HepG2 (cell line): ENCODE measurements at regions not wholly inside any gene's neighbourhood (a gene's known extent, or its start where the extent isn't known, plus 50 kb on each side); places are given as distances from the start of the nearest gene placed in this dataset.
"Not testable (repeated sequence)": the region's sequence is repeated elsewhere in the genome, so short reads cannot be mapped to it uniquely, and the experiment has no call there.

Experiments
- ATAC-seq: fragments of 200-7000 bp; cut with Tn5 transposase; 3 replicates; pipeline ENCODE4 v1.9.1; 2020; ENCODE audit warnings: mild to moderate bottlenecking, moderate library complexity
- BruUV-seq: library from RNA; stranded (reverse); fragments of 400-500 nt; replicated peaks from 2 replicates; lab custom pipeline; 2021; lab: Mats Ljungman, UMichigan
- CTCF ChIA-PET: fragments of 300-600 bp; formaldehyde crosslinking; extraction: SDS; loops from one replicate; lab custom pipeline; 2021; ENCODE audit warnings: low total read pairs, inconsistent platforms, low intra/inter-chr PET ratio; lab: Yijun Ruan, JAX
- POLR2A ChIA-PET: fragments of 350-600 bp; sonication (Branson Sonifier 250); formaldehyde crosslinking; loops from one replicate; lab custom pipeline; 2020; ENCODE audit warnings: antibody characterized with exemption, inconsistent platforms; lab: Yijun Ruan, JAX
- DNase-seq: peaks from one replicate; pipeline ENCODE4 v3.0.0-alpha.2; 2015; ENCODE audit warnings: low spot score
- FAIRE-seq: peaks from 3 replicates; lab custom pipeline; 2011; peaks lifted over from hg19 to GRCh38; lab: Jason Lieb, UNC
- H2AFZ ChIP-seq: one replicate; pipeline ENCODE4 v1.6.1; 2011; ENCODE audit warnings: low read length, inconsistent platforms
- H3K27ac ChIP-seq: fragments of 300-600 bp; 3 replicates; pipeline ENCODE4 v1.8.0; 2011; ENCODE audit warnings: mixed run types, mild to moderate bottlenecking, mixed read lengths, low read length, inconsistent platforms; ENCODE audit not compliant: insufficient read depth; ENCODE audit errors: extremely low read length
- H3K27me3 ChIP-seq, 2 experiments: fragments of 200-600 bp in 1 of 2; 2 replicates in 1 of 2; 3 replicates in 1 of 2; pipeline versions ENCODE4 v1.6.0 to v1.8.0; 2011; ENCODE audit warnings: low read length in 2 of 2, mild to moderate bottlenecking in 2 of 2, moderate library complexity in 2 of 2, inconsistent platforms in 1 of 2; ENCODE audit not compliant: insufficient read depth in 2 of 2, control insufficient read depth in 1 of 2
- H3K36me3 ChIP-seq, 2 experiments: fragments of 200-600 bp in 1 of 2; replicated peaks in 1 of 2; 2 replicates in 1 of 2; 3 replicates in 1 of 2; pipeline versions ENCODE4 v1.5.1 to v1.8.0; 2011; ENCODE audit warnings: low read length in 2 of 2, inconsistent platforms in 1 of 2; ENCODE audit not compliant: insufficient read depth in 2 of 2, control insufficient read depth in 1 of 2
- H3K4me1 ChIP-seq: 2 replicates; pipeline ENCODE4 v1.5.1; 2012; ENCODE audit warnings: low read length, inconsistent platforms; ENCODE audit not compliant: insufficient read depth
- H3K4me2 ChIP-seq: 2 replicates; pipeline ENCODE4 v1.6.0; 2011; ENCODE audit warnings: low read depth, low read length, inconsistent platforms
- H3K4me3 ChIP-seq, 3 experiments: fragments of 200-600 bp in 1 of 3; sonication (generic), shearing (Covaris generic) in 1 of 3; replicated peaks in 1 of 3; 2 replicates each; pipeline ENCODE4 v1.5.1; 2011 to 2016; ENCODE audit warnings: low read length in 3 of 3, inconsistent platforms in 2 of 3, low read depth in 2 of 3, mild to moderate bottlenecking in 2 of 3, control low read depth in 1 of 3, mixed read lengths in 1 of 3; ENCODE audit not compliant: insufficient read depth in 1 of 3
- H3K79me2 ChIP-seq: one replicate; pipeline ENCODE4 v1.6.1; 2011; ENCODE audit warnings: low read length, inconsistent platforms; ENCODE audit not compliant: insufficient read depth
- H3K9ac ChIP-seq: 2 replicates; pipeline ENCODE4 v1.6.0; 2011; ENCODE audit warnings: mild to moderate bottlenecking, low read depth, low read length, inconsistent platforms; ENCODE audit not compliant: insufficient read depth
- H3K9me3 ChIP-seq: 2 replicates; pipeline ENCODE4 v1.5.1; 2012; ENCODE audit warnings: mild to moderate bottlenecking, low read length
- H4K20me1 ChIP-seq: 2 replicates; pipeline ENCODE4 v1.6.0; 2011; ENCODE audit warnings: inconsistent platforms, mild to moderate bottlenecking, low read length, moderate library complexity; ENCODE audit not compliant: insufficient read depth
- CCAR2 ChIP-seq: fragments of 200-400 bp; formaldehyde crosslinking; optimal IDR thresholded peaks from 2 replicates; pipeline ENCODE3; 2018; ENCODE audit warnings: low read depth, mild to moderate bottlenecking, low read length, moderate library complexity
- FOXK1 ChIP-seq: sonication (generic); formaldehyde crosslinking; IDR thresholded peaks from 2 replicates; pipeline ENCODE4 v1.4.0; 2020; ENCODE audit warnings: low read depth, missing genetic modification reagents, borderline replicate concordance
- MAFF ChIP-seq: IDR thresholded peaks from 2 replicates; pipeline ENCODE4 v1.6.1; 2011; ENCODE audit warnings: low read depth, low read length, improper control_type of control experiment
- MAFK ChIP-seq, 2 experiments: IDR thresholded peaks in 1 of 2; conservative IDR thresholded peaks in 1 of 2; 2 replicates each; pipeline ENCODE4 v1.6.1; 2011; ENCODE audit warnings: improper control_type of control experiment in 2 of 2, low read length in 2 of 2
- NCOA2 ChIP-seq: sonication (generic); formaldehyde crosslinking; IDR thresholded peaks from 2 replicates; pipeline ENCODE4 v1.8.0; 2022; ENCODE audit warnings: inconsistent platforms
- RELA ChIP-seq: sonication (generic); formaldehyde crosslinking; IDR thresholded peaks from 2 replicates; pipeline ENCODE4 v1.4.0; 2020; ENCODE audit warnings: missing genetic modification reagents
- RFX1 ChIP-seq: fragments of 450-650 bp; IDR thresholded peaks from 2 replicates; pipeline ENCODE4 v1.6.1; 2017
- TCF7L2 ChIP-seq: IDR thresholded peaks from 2 replicates; pipeline ENCODE4 v1.6.1; 2011; ENCODE audit warnings: mild to moderate bottlenecking, low read depth, low read length, moderate library complexity
- ZBTB26 ChIP-seq: IDR thresholded peaks from 2 replicates; pipeline ENCODE4 v1.6.1; 2016; ENCODE audit warnings: missing compliant biosample characterization, missing genetic modification reagents, borderline replicate concordance
- ZFX ChIP-seq: sonication (generic); formaldehyde crosslinking; IDR thresholded peaks from 2 replicates; pipeline ENCODE4 v1.4.0; 2020; ENCODE audit warnings: mild to moderate bottlenecking, low read depth, missing genetic modification reagents, moderate library complexity
- ZNF329 ChIP-seq: sonication (generic); formaldehyde crosslinking; IDR thresholded peaks from 2 replicates; pipeline ENCODE4 v1.9.0; 2021; ENCODE audit warnings: low read depth, mild to moderate bottlenecking, missing genetic modification reagents
- ZNF362 ChIP-seq: sonication (generic); formaldehyde crosslinking; IDR thresholded peaks from 2 replicates; pipeline ENCODE4 v1.4.0; 2020; ENCODE audit warnings: missing genetic modification reagents, mild to moderate bottlenecking, borderline replicate concordance
- ZNF550 ChIP-seq: sonication (generic); formaldehyde crosslinking; IDR thresholded peaks from 2 replicates; pipeline ENCODE4 v1.4.0; 2020; ENCODE audit warnings: mild to moderate bottlenecking, missing genetic modification reagents, borderline replicate concordance
- ZNF713 ChIP-seq: sonication (generic); formaldehyde crosslinking; IDR thresholded peaks from 2 replicates; pipeline ENCODE4 v1.4.0; 2020; ENCODE audit warnings: mild to moderate bottlenecking, missing genetic modification reagents
- WGBS: methylation state at CpG from one replicate; pipeline ENCODE4 v1.1.6; 2017; ENCODE audit warnings: low lambda C conversion rate; 5-methylcytosine and 5-hydroxymethylcytosine counted together
- in situ Hi-C: cut with HindIII; loops from 2 replicates; pipeline ENCODE4 v1.10.0; 2017; ENCODE audit warnings: low pct_unique_long_range_greater_than_20kb; ENCODE audit not compliant: extremely low pct_ligation_motif_present
- intact Hi-C: fragments of 100-400 bp; cut with micrococcal nuclease; formaldehyde crosslinking; loops from one replicate; pipeline ENCODE4 v1.10.0; 2022; ENCODE audit not compliant: unreplicated experiment

GRCh38 chr3:192064959-192065358 lies 604.0 kb downstream of the PYDC2 start:
- in situ Hi-C loops (no loop called here), intact Hi-C loops (no loop called here)
- Histone ChIP-seq H3K79me2 (no peaks in the 10 kb centered on the region), H2AFZ (no peak overlapping the region), H3K9ac (no peak overlapping the region), H4K20me1 (no peaks in the 10 kb centered on the region), H3K4me2 (no peak overlapping the region), H3K36me3 (no peaks in the 10 kb centered on the region), H3K4me3 (no peak overlapping the region), H3K27ac (no peak overlapping the region), H3K27me3 (no peaks in the 10 kb centered on the region), H3K4me1 (no peaks in the 10 kb centered on the region), H3K9me3 (no peaks in the 10 kb centered on the region)
- CTCF ChIA-PET: no interaction called here
- no peak for TF ChIP-seq RELA (CRISPR knock-in tag)
- TF ChIP-seq FOXK1 (CRISPR knock-in tag): no peak
- TF ChIP-seq ZNF362 (CRISPR knock-in tag): no peak
- TF ChIP-seq RFX1: no peak
- TF ChIP-seq ZNF329: no peak
- TF ChIP-seq ZFX: no peak
- TF ChIP-seq TCF7L2: no peak
- no peak for TF ChIP-seq ZNF550
- no peak for TF ChIP-seq ZBTB26
- no peak for TF ChIP-seq ZNF713 (CRISPR knock-in tag)
- no peak for TF ChIP-seq CCAR2
- peak; percentile 35; the same call in 1 of the 2 replicates for TF ChIP-seq MAFF
- no peak for TF ChIP-seq NCOA2 (CRISPR knock-in tag)
- peak in 1 of 2 experiments; percentile 57; a peak in 2 of 4 replicates for TF ChIP-seq MAFK (conservative IDR thresholded peaks at IDR 0.05 in 1 of 2, IDR thresholded peaks at IDR 0.05 in 1 of 2; ENCODE audit: low read length in 2 of 2)
- FAIRE-seq (no peak), DNase-seq (no peak), ATAC-seq (no peak)
- POLR2A ChIA-PET: no interaction called here
- no TSS peak for BruUV-seq
- WGBS: 0% methylated on average over 1 of the region's 1 CpG

- H3K4me1 ChIP-seq, H4K20me1 ChIP-seq, CTCF ChIA-PET, in situ Hi-C loops, FAIRE-seq, POLR2A ChIA-PET, H3K27ac ChIP-seq, intact Hi-C loops, ATAC-seq, H3K4me3 ChIP-seq, DNase-seq, H3K79me2 ChIP-seq, BruUV-seq, H3K9me3 ChIP-seq, H3K9ac ChIP-seq, H3K36me3 ChIP-seq, H3K4me2 ChIP-seq, H2AFZ ChIP-seq, H3K27me3 ChIP-seq: not testable (repeated sequence)
- WGBS: 38% methylated on average over 14 of the region's 14 CpGs
Measured at GRCh38 chr3:192066253-192066652, 605.3 kb downstream of the PYDC2 start.
